ENCODE measurements at regions not wholly inside any gene's neighbourhood (a gene's known extent, or its start where the extent isn't known, plus 50 kb on each side); places are given as distances from the start of the nearest gene placed in this dataset.

DNA sequence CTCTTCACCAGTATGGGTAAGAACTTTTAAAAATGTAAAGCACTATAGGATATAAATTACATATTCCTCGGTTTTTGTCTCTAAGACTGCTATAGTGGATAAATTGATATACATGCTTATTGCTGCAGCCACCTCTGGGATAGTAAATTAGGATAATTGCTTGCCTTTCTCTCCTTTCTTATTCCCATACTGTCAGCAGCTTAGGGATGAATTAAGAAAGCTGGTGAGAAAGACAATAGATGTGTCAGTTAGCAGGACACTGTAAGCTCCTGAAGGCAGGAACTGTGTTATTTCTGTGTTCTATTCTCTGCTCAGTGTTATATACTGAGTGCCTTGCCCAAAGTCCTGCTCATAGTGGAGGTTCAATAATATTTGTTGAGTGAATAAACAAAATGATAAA lies 828.6 kb upstream of the ACVR2A start:
- no peak overlapping the region for H3K27ac ChIP-seq
- TF ChIP-seq CTCF (IDR thresholded peaks at IDR 0.05) = no peak
- no peaks in the 10 kb centered on the region for H3K4me1 ChIP-seq
- no peaks in the 10 kb centered on the region for H3K9me3 ChIP-seq
- DNase-seq (no peak), ATAC-seq (no peak)
- no peaks in the 10 kb centered on the region for H3K36me3 ChIP-seq
- H3K4me3 ChIP-seq = no peak overlapping the region
- intact Hi-C loops (cut with DNase I) = no loop called here
- no peaks in the 10 kb centered on the region for H3K27me3 ChIP-seq

- Histone ChIP-seq H3K4me1 (no peaks in the 10 kb centered on the region), H3K9me3 (no peaks in the 10 kb centered on the region), H3K27ac (no peak overlapping the region), H3K4me3 (no peak overlapping the region), H3K36me3 (no peaks in the 10 kb centered on the region), H3K27me3 (no peaks in the 10 kb centered on the region)
- intact Hi-C loops (cut with DNase I) = no loop called here
- no peak for TF ChIP-seq CTCF (IDR thresholded peaks at IDR 0.05)
- ATAC-seq (no peak), DNase-seq (no peak)
Observed at GRCh38 chr2:147015591-147015990, 829.2 kb upstream of the ACVR2A start.

DNA sequence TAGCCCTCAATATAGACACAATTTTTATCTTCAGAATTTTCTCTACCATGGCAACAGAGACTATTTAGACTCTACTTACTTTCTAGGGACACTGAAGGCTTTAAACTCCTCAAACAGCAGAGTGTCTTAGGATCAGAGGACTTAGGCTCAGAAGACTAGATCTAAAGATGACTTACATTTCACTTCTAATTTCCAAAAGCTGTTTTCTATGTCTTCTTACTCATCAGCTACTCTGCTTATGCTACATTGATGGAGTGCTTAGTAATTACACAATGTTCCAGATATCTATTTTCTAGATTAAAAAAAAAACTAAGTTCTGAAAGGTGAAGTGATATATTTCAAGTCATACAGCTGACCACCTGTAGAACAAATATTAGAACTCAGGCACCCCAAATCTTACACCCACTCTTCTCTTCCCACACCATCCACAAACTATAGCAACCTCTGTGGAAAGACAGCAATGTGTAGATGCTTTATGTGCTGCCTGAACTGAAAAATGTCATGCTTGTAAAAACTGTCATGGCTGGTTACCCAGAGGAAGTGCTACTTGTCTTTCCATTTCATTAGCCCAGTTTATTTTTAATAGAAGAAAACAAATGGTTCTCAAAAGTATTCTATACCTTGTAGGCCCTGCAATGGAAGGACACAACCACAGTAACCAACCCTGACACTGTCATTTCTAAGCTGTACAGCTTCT lies 831.0 kb upstream of the ACVR2A start:
- TF ChIP-seq CTCF (IDR thresholded peaks at IDR 0.05) = no peak
- no peak for DNase-seq
- Histone ChIP-seq H3K4me1 (no peaks in the 10 kb centered on the region), H3K36me3 (no peaks in the 10 kb centered on the region), H3K27ac (no peak overlapping the region), H3K4me3 (no peak overlapping the region), H3K9me3 (no peaks in the 10 kb centered on the region), H3K27me3 (no peaks in the 10 kb centered on the region)
- intact Hi-C loops (cut with DNase I) = no loop called here
- ATAC-seq = no peak

DNA sequence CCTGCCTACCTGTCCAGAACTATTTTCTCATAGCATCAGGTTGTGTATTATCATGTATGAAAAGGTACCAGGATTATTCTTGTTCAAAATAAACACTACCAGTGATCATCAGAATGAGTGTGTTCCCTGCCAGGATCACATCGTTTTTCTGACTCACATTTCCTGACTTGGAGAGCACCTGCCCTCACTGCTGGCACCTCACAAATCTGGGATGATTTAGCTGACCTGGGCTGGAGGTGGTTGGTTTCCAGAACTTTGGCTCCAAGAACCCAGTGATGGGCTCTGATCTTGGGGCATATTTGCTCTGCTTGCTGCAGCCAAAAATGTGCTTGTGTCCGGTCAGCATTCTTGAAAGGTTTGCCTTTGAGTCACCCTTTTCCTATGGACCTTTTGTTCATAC lies 836.3 kb upstream of the ACVR2A start:
- intact Hi-C loops (cut with DNase I) = no loop called here
- TF ChIP-seq CTCF (IDR thresholded peaks at IDR 0.05) = no peak
- H3K36me3 ChIP-seq = no peaks in the 10 kb centered on the region
- no peak overlapping the region for H3K4me3 ChIP-seq
- H3K27me3 ChIP-seq = no peaks in the 10 kb centered on the region
- ATAC-seq (no peak), DNase-seq (no peak)
- H3K9me3 ChIP-seq = no peaks in the 10 kb centered on the region
- no peak overlapping the region for H3K27ac ChIP-seq
- no peaks in the 10 kb centered on the region for H3K4me1 ChIP-seq

DNA sequence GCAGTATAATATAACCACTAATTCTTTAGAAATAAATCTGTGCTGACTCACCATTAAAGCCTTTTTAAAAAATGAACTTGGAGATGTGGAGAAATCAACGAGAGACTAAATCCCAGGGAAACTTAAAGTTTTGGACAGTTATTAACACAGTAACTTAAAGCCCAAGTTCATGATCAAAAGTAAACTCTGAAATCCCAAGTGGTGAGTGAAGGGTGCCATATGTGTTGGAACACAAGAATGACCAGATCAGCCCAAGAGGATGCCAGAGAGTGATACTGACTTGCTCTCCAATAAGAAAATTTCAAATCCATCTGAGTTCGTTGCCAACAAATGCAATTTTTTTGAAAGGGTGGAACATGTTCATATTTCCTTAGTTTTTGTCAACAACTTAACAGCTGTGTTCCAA lies 838.1 kb upstream of the ACVR2A start:
- no peaks in the 10 kb centered on the region for H3K9me3 ChIP-seq
- intact Hi-C loops (cut with DNase I) = no loop called here
- no peaks in the 10 kb centered on the region for H3K27me3 ChIP-seq
- H3K36me3 ChIP-seq = no peaks in the 10 kb centered on the region
- DNase-seq (no peak), ATAC-seq (no peak)
- no peaks in the 10 kb centered on the region for H3K4me1 ChIP-seq
- no peak overlapping the region for H3K27ac ChIP-seq
- TF ChIP-seq CTCF (IDR thresholded peaks at IDR 0.05) = no peak
- no peak overlapping the region for H3K4me3 ChIP-seq

DNA sequence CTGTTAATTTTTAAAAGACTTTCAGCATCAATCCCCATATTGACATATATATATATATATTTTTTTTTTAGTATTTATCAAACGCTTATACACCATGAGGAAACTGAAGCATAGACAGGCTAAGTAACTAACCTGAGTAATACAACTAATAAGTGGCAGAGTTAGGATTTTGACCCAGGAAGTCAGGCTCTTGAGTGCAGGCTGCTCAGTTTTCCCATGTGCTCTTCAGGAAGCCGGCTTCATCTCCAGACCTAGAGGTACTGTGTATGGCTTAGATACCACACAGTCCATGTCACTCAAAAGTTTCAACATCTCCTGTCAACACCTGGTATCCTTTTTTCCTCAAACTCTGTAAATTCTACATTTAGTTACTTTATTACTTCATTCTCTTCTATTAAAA lies 841.7 kb upstream of the ACVR2A start:
- intact Hi-C loops (cut with DNase I) = no loop called here
- Histone ChIP-seq H3K4me3 (no peak overlapping the region), H3K36me3 (no peaks in the 10 kb centered on the region), H3K9me3 (no peaks in the 10 kb centered on the region), H3K27me3 (no peaks in the 10 kb centered on the region), H3K27ac (no peak overlapping the region), H3K4me1 (no peaks in the 10 kb centered on the region)
- no peak for TF ChIP-seq CTCF (IDR thresholded peaks at IDR 0.05)
- ATAC-seq (no peak), DNase-seq (no peak)
